GM19238 (cell line): ENCODE measurements at regions not wholly inside any gene's neighbourhood (a gene's known extent, or its start where the extent isn't known, plus 50 kb on each side); places are given as distances from the start of the nearest gene placed in this dataset.

Experiments
- DNase-seq: peaks from one replicate; pipeline ENCODE4 v3.0.0; 2011; ENCODE audit warnings: low spot score; ENCODE audit not compliant: insufficient read length

DNA sequence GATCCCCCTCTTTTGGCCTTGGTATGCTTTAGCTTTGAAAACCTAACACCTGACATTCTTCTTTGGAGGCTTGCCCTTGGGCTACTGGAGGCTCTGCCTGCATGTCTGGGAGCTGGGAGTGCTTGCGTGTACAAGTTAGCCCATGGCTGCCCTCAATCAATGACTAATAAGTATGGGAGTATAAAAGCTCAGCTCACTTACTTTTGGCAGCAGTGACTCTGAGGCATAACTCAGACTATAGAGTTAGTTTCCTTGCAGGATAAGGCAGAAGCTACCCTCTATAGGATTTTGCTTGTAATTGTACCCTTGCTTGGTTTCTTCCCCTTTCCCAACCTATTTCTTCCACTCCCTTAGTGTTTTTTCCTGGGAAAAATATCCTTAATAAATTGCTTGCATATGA lies 247.9 kb downstream of the PPP1R2C start:
- no peak for DNase-seq

- DNase-seq = no peak
Measured at GRCh38 chrX:42524379-42524778, 253.6 kb downstream of the PPP1R2C start.

- no peak for DNase-seq
Measured at GRCh38 chrX:42519666-42520231, 258.2 kb downstream of the PPP1R2C start.

- DNase-seq = no peak
Measured at GRCh38 chrX:42515939-42516338, 262.0 kb downstream of the PPP1R2C start.

- no peak for DNase-seq
Measured at GRCh38 chrX:42505016-42505415, 272.9 kb downstream of the PPP1R2C start.

DNA sequence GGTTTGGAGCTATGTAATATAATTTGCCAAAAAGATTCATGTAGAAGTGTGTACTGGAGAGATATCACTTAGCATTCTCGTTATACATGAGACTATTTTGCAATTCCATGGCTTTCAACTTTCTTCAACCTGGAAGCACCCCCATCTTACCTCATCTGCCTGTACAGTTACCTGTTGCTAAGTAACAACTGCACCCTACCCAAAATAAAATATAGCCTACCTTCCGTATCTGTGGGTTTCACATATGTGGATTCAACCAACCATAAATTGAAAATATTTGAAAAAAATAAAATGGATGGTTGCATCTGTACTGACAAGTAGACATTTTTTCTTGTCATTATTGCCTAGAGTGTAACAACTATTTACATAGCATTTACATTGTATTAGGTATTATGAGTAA lies 278.3 kb downstream of the PPP1R2C start:
- DNase-seq = no peak

GRCh38 chrX:42497356-42497755 lies 280.6 kb downstream of the PPP1R2C start:
- DNase-seq = no peak

DNA sequence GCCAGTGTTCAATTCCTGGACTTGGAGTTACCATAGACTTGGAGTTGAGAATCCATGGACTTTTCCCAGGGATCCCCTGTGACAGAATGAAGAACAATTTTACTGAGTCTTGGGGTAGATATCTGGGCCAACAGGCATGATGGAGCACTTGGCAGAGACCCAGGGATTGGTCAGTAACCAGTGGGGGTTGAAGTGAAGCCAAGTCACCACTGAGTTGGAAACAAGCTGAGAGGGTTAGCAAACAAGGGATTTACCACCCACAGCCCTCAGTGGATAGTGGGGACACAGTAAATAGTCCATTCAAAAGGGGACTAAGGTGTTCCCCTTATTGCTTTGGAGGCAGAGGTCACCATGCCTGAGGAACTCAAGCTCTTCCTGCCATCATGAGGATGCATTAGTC lies 281.7 kb downstream of the PPP1R2C start:
- DNase-seq = no peak

GRCh38 chrX:42495139-42495538 lies 282.8 kb downstream of the PPP1R2C start:
- no peak for DNase-seq

DNA sequence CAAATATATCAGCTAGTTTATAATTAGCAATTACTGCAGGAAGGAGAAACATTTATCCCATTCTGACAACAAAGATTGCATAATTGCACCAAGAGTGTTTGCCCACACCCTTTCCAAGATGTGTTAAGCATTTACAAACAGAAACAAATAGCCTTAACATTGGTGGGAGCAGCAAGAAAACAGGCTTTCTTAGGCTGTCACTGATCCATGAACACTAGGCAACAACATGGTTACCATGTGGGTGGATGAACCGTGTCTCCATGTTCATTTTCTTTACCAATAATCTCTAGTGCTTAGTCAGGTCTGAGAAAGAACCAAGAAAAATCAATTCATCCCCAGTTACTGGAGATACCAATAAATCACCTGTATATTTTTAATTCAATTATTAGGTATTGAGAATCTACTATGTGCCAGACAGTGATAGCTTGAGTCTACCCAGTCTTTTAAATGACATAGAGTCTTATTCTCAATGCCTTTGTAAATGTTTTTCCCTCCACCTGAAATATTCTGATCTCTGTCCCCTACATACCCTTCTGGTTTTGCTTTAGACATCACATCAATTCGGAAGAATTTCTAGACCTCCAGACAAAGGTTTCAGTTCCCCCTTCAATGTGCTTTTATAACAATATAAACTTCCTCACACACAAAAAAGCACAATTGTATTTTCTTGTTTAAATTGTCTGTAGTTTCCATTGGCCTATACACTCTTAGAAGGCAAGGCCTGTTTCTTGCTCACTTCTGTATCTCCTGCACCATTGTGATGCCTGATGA lies 286.6 kb downstream of the PPP1R2C start:
- no peak for DNase-seq

GRCh38 chrX:42490111-42490510 lies 287.9 kb downstream of the PPP1R2C start:
- DNase-seq = no peak

- DNase-seq = no peak
Measured at GRCh38 chrX:42485601-42486000, 292.4 kb downstream of the PPP1R2C start.

GRCh38 chrX:42484233-42484632 lies 293.7 kb downstream of the PPP1R2C start:
- no peak for DNase-seq

DNA sequence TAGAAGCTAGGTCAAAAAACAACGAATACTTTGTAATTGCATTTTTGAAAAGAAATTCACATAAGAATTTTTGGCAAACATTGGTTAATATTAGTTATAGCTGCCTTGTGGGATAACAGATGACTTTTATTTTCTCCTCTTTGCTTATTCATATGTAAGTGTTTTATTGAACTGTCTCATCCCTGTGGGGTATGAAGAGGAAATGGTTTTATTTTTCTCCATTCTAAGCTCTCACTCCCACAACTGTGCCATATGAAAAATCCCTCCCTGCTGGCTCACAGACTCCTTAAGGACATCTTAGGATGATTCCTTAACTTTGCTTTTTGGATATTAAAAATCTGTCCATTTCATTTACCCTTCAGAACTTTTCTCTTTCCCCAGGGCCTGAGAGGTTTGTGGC lies 300.6 kb downstream of the PPP1R2C start:
- no peak for DNase-seq

GRCh38 chrX:42472727-42473126 lies 305.2 kb downstream of the PPP1R2C start:
- DNase-seq = no peak

DNA sequence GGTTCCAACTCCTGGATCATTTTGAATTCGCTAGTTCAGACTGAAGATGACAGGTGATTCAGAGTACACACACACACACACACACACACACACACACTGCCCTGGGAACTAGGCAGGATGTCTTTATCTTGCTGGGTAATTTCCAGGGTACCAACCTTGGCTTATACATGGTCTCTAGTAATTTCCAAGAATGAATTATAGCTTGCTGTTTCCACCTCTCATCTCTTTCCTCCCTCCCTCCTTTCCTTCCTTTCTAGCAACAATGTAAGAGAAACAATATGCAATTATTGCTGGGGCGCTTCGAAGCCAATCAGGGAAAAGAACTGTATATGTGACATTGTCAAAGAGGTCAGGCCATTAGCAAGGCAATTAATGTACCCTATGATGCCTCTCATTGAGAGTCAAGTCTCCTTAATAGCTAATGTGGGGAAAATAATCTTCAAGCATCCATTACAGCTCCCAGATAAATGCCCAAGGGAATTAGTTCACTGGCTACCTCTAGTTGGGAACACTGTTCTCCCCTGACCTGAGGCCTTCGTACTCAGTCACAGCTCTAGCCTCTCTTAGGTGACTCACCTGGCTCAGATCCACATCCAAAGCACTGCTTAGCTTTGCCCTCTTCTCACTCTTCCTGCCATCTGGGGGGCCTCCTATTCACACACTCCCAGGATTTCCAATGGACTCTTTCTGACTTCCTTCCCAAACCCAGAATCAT lies 311.5 kb downstream of the PPP1R2C start:
- DNase-seq = no peak

DNA sequence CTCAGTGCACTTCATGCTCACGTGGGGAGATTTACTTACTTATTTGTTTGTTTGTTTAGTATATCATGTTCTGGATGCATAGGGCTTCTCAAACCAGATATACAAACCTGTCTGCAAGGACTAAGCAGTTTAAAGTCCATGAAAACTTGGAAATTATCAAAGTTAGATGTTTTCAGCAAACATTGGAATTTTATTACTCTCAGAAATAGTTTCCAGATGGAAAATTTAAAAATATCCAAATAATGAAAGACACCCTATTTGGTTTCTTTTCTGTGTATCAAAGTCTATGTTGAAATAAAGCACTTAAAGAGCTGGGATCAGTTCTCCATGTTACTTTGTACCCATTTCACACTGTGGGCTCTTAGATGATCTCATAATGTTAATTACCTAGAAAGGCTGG lies 312.1 kb downstream of the PPP1R2C start:
- no peak for DNase-seq

DNA sequence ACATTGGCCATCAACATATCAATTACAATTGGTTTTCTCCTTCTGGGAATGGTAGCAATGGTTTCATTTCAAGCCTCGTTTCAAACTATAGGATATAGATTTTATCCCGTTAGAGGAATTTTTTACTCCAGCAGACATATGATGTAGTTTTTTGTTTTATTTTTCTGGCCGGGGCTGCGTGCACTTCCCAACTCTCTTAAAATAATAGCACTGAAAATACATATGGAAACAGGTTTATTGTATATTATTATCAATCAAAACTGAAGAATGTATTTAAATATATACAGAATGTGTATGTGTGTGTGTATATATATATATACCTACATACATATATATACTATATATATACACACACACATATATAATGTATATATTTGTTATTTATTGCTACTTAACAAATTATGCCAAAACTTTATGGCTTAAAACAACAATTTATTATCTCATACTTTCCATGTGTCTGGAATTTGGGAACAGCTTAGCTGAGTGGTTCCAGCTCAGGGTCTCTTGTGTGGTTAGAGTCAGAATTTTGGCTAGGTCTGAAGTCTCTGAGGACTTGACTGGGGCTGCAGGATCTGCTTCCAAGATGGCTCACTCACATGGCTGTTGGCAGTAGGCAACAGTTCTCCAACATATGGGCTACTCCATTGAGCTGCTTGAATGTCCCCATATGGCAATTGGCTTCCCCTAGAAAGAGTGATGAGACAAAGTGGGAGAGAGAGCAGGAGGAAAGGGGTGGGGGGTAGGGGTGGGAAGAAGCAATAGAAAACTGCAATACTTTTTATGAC lies 314.1 kb downstream of the PPP1R2C start:
- no peak for DNase-seq

DNA sequence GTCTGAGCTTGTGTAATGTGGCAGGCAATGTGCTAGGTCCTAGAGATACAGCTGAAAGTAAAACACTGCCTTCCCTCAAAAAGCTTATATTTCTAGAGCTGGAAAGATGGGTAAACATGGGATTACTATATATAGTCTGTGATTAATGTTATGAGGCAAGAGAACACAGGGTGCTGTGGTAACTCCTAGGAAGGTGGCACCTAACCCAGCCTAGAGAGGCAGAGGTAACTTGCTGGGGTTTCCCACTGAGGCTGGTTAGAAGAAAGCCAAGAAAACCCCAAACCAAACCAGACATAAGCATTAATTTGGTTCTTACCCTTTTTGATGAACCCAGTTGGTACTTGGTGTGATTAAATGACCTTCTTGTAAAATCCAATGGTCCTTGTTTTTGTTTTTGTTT lies 315.0 kb downstream of the PPP1R2C start:
- DNase-seq = no peak

DNA sequence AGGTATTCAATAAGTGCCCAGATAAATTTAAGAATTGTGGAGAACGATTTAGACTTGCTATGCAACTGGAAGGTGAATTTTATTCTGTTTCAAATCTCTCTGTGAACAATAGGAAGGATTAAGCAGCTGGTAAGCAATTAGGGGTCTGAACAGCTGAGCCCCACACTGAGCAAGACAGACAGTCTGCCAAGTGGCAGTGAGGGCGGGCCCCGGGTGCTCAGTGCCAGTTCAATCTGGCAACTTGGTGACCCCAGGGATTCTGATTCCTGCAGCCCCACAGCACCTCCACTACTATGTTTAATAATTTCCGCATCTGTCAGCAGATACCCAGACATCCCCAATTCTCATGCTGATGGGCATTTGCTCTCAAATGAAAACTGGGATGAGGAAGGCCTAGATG lies 317.3 kb downstream of the PPP1R2C start:
- no peak for DNase-seq

DNA sequence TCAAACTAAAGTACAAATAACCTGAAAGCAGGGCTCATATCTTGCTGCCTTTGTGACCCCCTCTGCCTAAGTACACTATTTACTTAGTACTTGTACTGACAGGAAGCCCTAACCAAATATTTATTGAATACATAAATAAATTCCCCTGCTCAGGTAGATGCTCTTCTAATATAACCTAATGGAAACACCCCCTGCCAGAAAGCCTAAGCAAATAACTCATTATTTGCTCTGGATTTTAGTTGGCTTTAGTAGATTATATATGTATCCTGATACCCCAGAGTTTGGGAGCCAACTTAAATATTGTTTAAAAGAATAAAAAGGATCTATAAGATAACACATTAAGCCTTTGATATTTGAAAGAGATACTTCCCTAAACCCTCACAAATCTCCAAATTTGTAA lies 318.2 kb downstream of the PPP1R2C start:
- no peak for DNase-seq

DNA sequence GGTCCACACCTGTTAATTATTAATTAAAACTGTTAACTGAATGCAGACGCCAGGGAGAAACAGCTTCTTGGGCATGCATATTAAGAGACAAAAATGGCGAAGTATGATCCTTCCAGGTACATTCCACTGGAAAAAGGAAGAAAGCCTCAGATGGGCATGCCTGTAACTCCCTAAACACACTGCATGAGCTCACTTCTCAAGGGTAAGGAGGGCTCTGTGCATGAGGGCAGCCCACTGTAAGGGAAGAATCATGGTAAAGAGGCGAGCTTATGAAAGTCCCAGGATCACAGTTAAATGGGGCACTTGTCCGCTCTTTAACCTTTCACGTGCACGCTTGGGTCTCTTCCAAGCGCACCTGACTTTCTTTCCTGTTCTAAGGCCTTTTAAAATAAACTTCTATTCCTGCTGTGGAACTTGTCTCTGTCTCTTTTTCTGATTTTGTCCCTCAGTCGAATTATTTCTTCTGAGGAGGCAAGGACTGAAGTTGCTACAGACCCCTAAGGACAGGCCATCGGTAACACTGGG lies 321.7 kb downstream of the PPP1R2C start:
- no peak for DNase-seq
